ENCODE measurements at regions not wholly inside any gene's neighbourhood (a gene's known extent, or its start where the extent isn't known, plus 50 kb on each side); places are given as distances from the start of the nearest gene placed in this dataset.

- peaks cover 46% of the 10 kb centered on the region for H3K27me3 Mint-ChIP-seq (ENCODE audit: unreplicated experiment)
- H3K9me3 Mint-ChIP-seq (ENCODE audit: unreplicated experiment) = no peaks in the 10 kb centered on the region
- H3K27ac Mint-ChIP-seq (ENCODE audit: unreplicated experiment) = no peak overlapping the region
- H3K36me3 Mint-ChIP-seq (ENCODE audit: unreplicated experiment) = no peaks in the 10 kb centered on the region
- no peak for TF ChIP-seq CTCF (IDR thresholded peaks at IDR 0.05)
- no peak for DNase-seq (ENCODE audit: extremely low spot score, unreplicated experiment)
- no peak overlapping the region for H3K4me3 Mint-ChIP-seq (ENCODE audit: unreplicated experiment)
- no peaks in the 10 kb centered on the region for H3K4me1 Mint-ChIP-seq (ENCODE audit: unreplicated experiment)
These were observed 251.3 kb upstream of the ETAA1 start for GRCh38 chr2:67145851-67146250.

- Mint-ChIP-seq H3K4me1 (ENCODE audit: unreplicated experiment) (no peaks in the 10 kb centered on the region), H3K36me3 (ENCODE audit: unreplicated experiment) (no peaks in the 10 kb centered on the region), H3K9me3 (ENCODE audit: unreplicated experiment) (peaks cover 13% of the 10 kb centered on the region), H3K27ac (ENCODE audit: unreplicated experiment) (no peak overlapping the region), H3K27me3 (ENCODE audit: unreplicated experiment) (peaks cover 31% of the 10 kb centered on the region), H3K4me3 (ENCODE audit: unreplicated experiment) (no peak overlapping the region)
- no peak for DNase-seq (ENCODE audit: extremely low spot score, unreplicated experiment)
- TF ChIP-seq CTCF (IDR thresholded peaks at IDR 0.05) = no peak
These were observed 240.3 kb upstream of the ETAA1 start for GRCh38 chr2:67156796-67157195.

GRCh38 chr2:67158718-67159117 lies 238.4 kb upstream of the ETAA1 start:
- Mint-ChIP-seq H3K4me3 (ENCODE audit: unreplicated experiment) (no peak overlapping the region), H3K4me1 (ENCODE audit: unreplicated experiment) (no peaks in the 10 kb centered on the region), H3K9me3 (ENCODE audit: unreplicated experiment) (no peaks in the 10 kb centered on the region)

GRCh38 chr2:67159929-67160328 lies 237.2 kb upstream of the ETAA1 start:
- H3K4me1 Mint-ChIP-seq (ENCODE audit: unreplicated experiment) = no peaks in the 10 kb centered on the region
- no peak for TF ChIP-seq CTCF (IDR thresholded peaks at IDR 0.05)
- no peaks in the 10 kb centered on the region for H3K36me3 Mint-ChIP-seq (ENCODE audit: unreplicated experiment)
- no peaks in the 10 kb centered on the region for H3K9me3 Mint-ChIP-seq (ENCODE audit: unreplicated experiment)
- peaks cover 20% of the 10 kb centered on the region for H3K27me3 Mint-ChIP-seq (ENCODE audit: unreplicated experiment)
- no peak for DNase-seq (ENCODE audit: extremely low spot score, unreplicated experiment)
- no peak overlapping the region for H3K4me3 Mint-ChIP-seq (ENCODE audit: unreplicated experiment)
- no peak overlapping the region for H3K27ac Mint-ChIP-seq (ENCODE audit: unreplicated experiment)

More at GRCh38 chr2:67158718-67159117, 238.4 kb upstream of the ETAA1 start:
- no peak for DNase-seq (ENCODE audit: extremely low spot score, unreplicated experiment)
- no peaks in the 10 kb centered on the region for H3K36me3 Mint-ChIP-seq (ENCODE audit: unreplicated experiment)
- TF ChIP-seq CTCF (IDR thresholded peaks at IDR 0.05) = no peak
- no peak overlapping the region for H3K27ac Mint-ChIP-seq (ENCODE audit: unreplicated experiment)
- peaks cover 21% of the 10 kb centered on the region for H3K27me3 Mint-ChIP-seq (ENCODE audit: unreplicated experiment)

GRCh38 chr2:67164771-67165522 lies 232.2 kb upstream of the ETAA1 start:
- Mint-ChIP-seq H3K27me3 (ENCODE audit: unreplicated experiment) (peaks cover 9% of the 10 kb centered on the region), H3K36me3 (ENCODE audit: unreplicated experiment) (no peaks in the 10 kb centered on the region), H3K27ac (ENCODE audit: unreplicated experiment) (no peak overlapping the region), H3K4me1 (ENCODE audit: unreplicated experiment) (no peaks in the 10 kb centered on the region), H3K9me3 (ENCODE audit: unreplicated experiment) (no peaks in the 10 kb centered on the region), H3K4me3 (ENCODE audit: unreplicated experiment) (no peak overlapping the region)
- TF ChIP-seq CTCF (IDR thresholded peaks at IDR 0.05) = no peak
- DNase-seq (ENCODE audit: extremely low spot score, unreplicated experiment) = no peak
